22Rv1 (cell line): ENCODE measurements at regions not wholly inside any gene's neighbourhood (a gene's known extent, or its start where the extent isn't known, plus 50 kb on each side); places are given as distances from the start of the nearest gene placed in this dataset.

Source experiments
- CTCF ChIP-seq: fragments of 450-650 bp; IDR thresholded peaks from 2 replicates; pipeline ENCODE4 v1.5.1; 2017; ENCODE audit warnings: mild to moderate bottlenecking
- ZFX ChIP-seq: fragments of 450-650 bp; IDR thresholded peaks from 2 replicates; pipeline ENCODE4 v1.6.1; 2017; ENCODE audit warnings: antibody characterized with exemption, borderline replicate concordance

- TF ChIP-seq CTCF (no peak), ZFX (no peak)
Measured at GRCh38 chr11:39247570-39248137, 2211.8 kb downstream of the LRRC4C start.
